Activated T-cell treated with anti-CD3 and anti-CD28 coated beads, Interleukin-2, amount 50 U/mL, for 4 hours (primary cell): ENCODE measurements at regions not wholly inside any gene's neighbourhood (a gene's known extent, or its start where the extent isn't known, plus 50 kb on each side); places are given as distances from the start of the nearest gene placed in this dataset.
"Not testable (repeated sequence)": the region's sequence is repeated elsewhere in the genome, so short reads cannot be mapped to it uniquely, and the experiment has no call there.

Source experiments
- ATAC-seq, 2 donors: fragments of 200-7000 bp; cut with Tn5 transposase; one replicate each; pipeline ENCODE4 v1.10.0; 2021
- DNase-seq: peaks from one replicate; pipeline ENCODE4 v3.0.0-alpha.2; 2020
- H3K27me3 Mint-ChIP-seq: one replicate; pipeline ENCODE4 v1.8.0; 2021; ENCODE audit warnings: low read depth, mixed read lengths
- H3K36me3 Mint-ChIP-seq: one replicate; pipeline ENCODE4 v1.8.0; 2022; ENCODE audit warnings: mixed read lengths; ENCODE audit not compliant: insufficient read depth
- H3K4me1 Mint-ChIP-seq: one replicate; pipeline ENCODE4 v1.8.0; 2021; ENCODE audit warnings: low read depth, mixed read lengths
- H3K4me3 Mint-ChIP-seq: one replicate; pipeline ENCODE4 v1.8.0; 2021; ENCODE audit warnings: mild to moderate bottlenecking, moderate library complexity, mixed read lengths
- H3K9me3 Mint-ChIP-seq: one replicate; pipeline ENCODE4 v1.8.0; 2021; ENCODE audit warnings: mixed read lengths

GRCh38 chr14:105918496-105919262 lies 392.3 kb downstream of the TMEM121 start:
- Mint-ChIP-seq H3K27me3 (peaks cover 6% of the 10 kb centered on the region), H3K36me3 (peaks cover 2% of the 10 kb centered on the region), H3K4me3 (no peak overlapping the region), H3K4me1 (no peaks in the 10 kb centered on the region), H3K9me3 (peaks cover 9% of the 10 kb centered on the region)
- ATAC-seq (no peak), DNase-seq (no peak)

- Mint-ChIP-seq H3K4me1 (no peaks in the 10 kb centered on the region), H3K36me3 (peaks cover 2% of the 10 kb centered on the region), H3K27me3 (peaks cover 6% of the 10 kb centered on the region), H3K4me3 (no peak overlapping the region), H3K9me3 (peaks cover 13% of the 10 kb centered on the region)
- ATAC-seq = no peak
- DNase-seq = no peak
These were observed 393.2 kb downstream of the TMEM121 start for GRCh38 chr14:105919458-105920150.

GRCh38 chr14:105920151-105920700 lies 393.8 kb downstream of the TMEM121 start:
- not testable (repeated sequence) for H3K4me3 Mint-ChIP-seq, DNase-seq, H3K36me3 Mint-ChIP-seq, ATAC-seq, H3K27me3 Mint-ChIP-seq, H3K4me1 Mint-ChIP-seq
- H3K9me3 Mint-ChIP-seq = peaks cover 13% of the 10 kb centered on the region

GRCh38 chr14:105920803-105921755 lies 394.7 kb downstream of the TMEM121 start:
- not testable (repeated sequence) for H3K4me1 Mint-ChIP-seq, ATAC-seq, H3K9me3 Mint-ChIP-seq

GRCh38 chr14:105921781-105922180 lies 395.4 kb downstream of the TMEM121 start:
- H3K36me3 Mint-ChIP-seq, H3K9me3 Mint-ChIP-seq, DNase-seq, H3K4me3 Mint-ChIP-seq, H3K27me3 Mint-ChIP-seq, H3K4me1 Mint-ChIP-seq, ATAC-seq: not testable (repeated sequence)

More at GRCh38 chr14:105920803-105921755, 394.7 kb downstream of the TMEM121 start:
- not testable (repeated sequence) for H3K27me3 Mint-ChIP-seq, H3K36me3 Mint-ChIP-seq, H3K4me3 Mint-ChIP-seq, DNase-seq

GRCh38 chr14:105923520-105924191 lies 397.3 kb downstream of the TMEM121 start:
- not testable (repeated sequence) for H3K4me3 Mint-ChIP-seq, H3K9me3 Mint-ChIP-seq, H3K27me3 Mint-ChIP-seq, ATAC-seq, H3K4me1 Mint-ChIP-seq, DNase-seq, H3K36me3 Mint-ChIP-seq

GRCh38 chr14:105924951-105925591 lies 398.7 kb downstream of the TMEM121 start:
- ATAC-seq = no peak
- Mint-ChIP-seq H3K4me3 (no peak overlapping the region), H3K36me3 (no peaks in the 10 kb centered on the region), H3K4me1 (no peaks in the 10 kb centered on the region), H3K27me3 (peaks cover 13% of the 10 kb centered on the region), H3K9me3 (peaks cover 6% of the 10 kb centered on the region)
- no peak for DNase-seq

GRCh38 chr14:105925615-105926372 lies 399.4 kb downstream of the TMEM121 start:
- H3K27me3 Mint-ChIP-seq = peaks cover 18% of the 10 kb centered on the region
- no peak for ATAC-seq

GRCh38 chr14:105926373-105927095 lies 400.2 kb downstream of the TMEM121 start:
- ATAC-seq (no peak), DNase-seq (no peak)
- Mint-ChIP-seq H3K9me3 (peaks cover 6% of the 10 kb centered on the region), H3K4me1 (no peaks in the 10 kb centered on the region), H3K4me3 (no peak overlapping the region), H3K27me3 (peaks cover 21% of the 10 kb centered on the region), H3K36me3 (no peaks in the 10 kb centered on the region)

More at GRCh38 chr14:105925615-105926372, 399.4 kb downstream of the TMEM121 start:
- Mint-ChIP-seq H3K4me3 (no peak overlapping the region), H3K36me3 (no peaks in the 10 kb centered on the region), H3K9me3 (peaks cover 6% of the 10 kb centered on the region), H3K4me1 (no peaks in the 10 kb centered on the region)
- DNase-seq = no peak

- no peak overlapping the region for H3K4me3 Mint-ChIP-seq
- no peaks in the 10 kb centered on the region for H3K4me1 Mint-ChIP-seq
- no peaks in the 10 kb centered on the region for H3K36me3 Mint-ChIP-seq
- peaks cover 6% of the 10 kb centered on the region for H3K9me3 Mint-ChIP-seq
- DNase-seq = no peak
- H3K27me3 Mint-ChIP-seq = peaks cover 27% of the 10 kb centered on the region
- no peak for ATAC-seq
These were observed 401.0 kb downstream of the TMEM121 start for GRCh38 chr14:105927096-105928060.
